WTC11 (cell line): ENCODE measurements at regions not wholly inside any gene's neighbourhood (a gene's known extent, or its start where the extent isn't known, plus 50 kb on each side); places are given as distances from the start of the nearest gene placed in this dataset.

Experiments used
- CTCF ChIP-seq: fragments of 200-600 bp; IDR thresholded peaks from 2 replicates; pipeline ENCODE4 v1.8.0; 2022; ENCODE audit warnings: antibody characterized with exemption
- ESRRA ChIP-seq: sonication (generic); formaldehyde crosslinking; IDR thresholded peaks from 2 replicates; pipeline ENCODE4 v1.8.1; 2022; ENCODE audit warnings: mild to moderate bottlenecking, missing genetic modification reagents, borderline replicate concordance
- FOXP4 ChIP-seq: sonication (generic); formaldehyde crosslinking; IDR thresholded peaks from 2 replicates; pipeline ENCODE4 v1.8.0; 2022; ENCODE audit warnings: mild to moderate bottlenecking, missing genetic modification reagents
- KAT7 ChIP-seq: sonication (generic); formaldehyde crosslinking; IDR thresholded peaks from 2 replicates; pipeline ENCODE4 v1.8.1; 2023; ENCODE audit warnings: missing genetic modification reagents, mild to moderate bottlenecking, borderline replicate concordance
- MAX ChIP-seq: sonication (generic); formaldehyde crosslinking; IDR thresholded peaks from 2 replicates; pipeline ENCODE4 v1.8.0; 2022; ENCODE audit warnings: mild to moderate bottlenecking, missing genetic modification reagents
- MYBL2 ChIP-seq: sonication (generic); formaldehyde crosslinking; IDR thresholded peaks from 2 replicates; pipeline ENCODE4 v1.8.1; 2023; ENCODE audit warnings: mild to moderate bottlenecking, moderate library complexity, missing genetic modification reagents
- NFYB ChIP-seq: sonication (generic); formaldehyde crosslinking; conservative IDR thresholded peaks from 2 replicates; pipeline ENCODE4 v1.8.0; 2022; ENCODE audit warnings: low read depth, missing genetic modification reagents
- ZBTB21 ChIP-seq: sonication (generic); formaldehyde crosslinking; IDR thresholded peaks from 2 replicates; pipeline ENCODE4 v1.8.1; 2023; ENCODE audit warnings: mild to moderate bottlenecking, missing genetic modification reagents, borderline replicate concordance
- ZNF423 ChIP-seq: fragments of 250-450 bp; sonication (Bioruptor Pico); IDR thresholded peaks from 2 replicates; pipeline ENCODE4 v2.1.2; 2022; ENCODE audit warnings: mild to moderate bottlenecking, moderate library complexity

- TF ChIP-seq MAX (CRISPR knock-in tag): no peak
- TF ChIP-seq CTCF: no peak
- no peak for TF ChIP-seq KAT7 (CRISPR knock-in tag)
- no peak for TF ChIP-seq ZBTB21 (CRISPR knock-in tag)
- no peak for TF ChIP-seq FOXP4 (CRISPR knock-in tag)
- TF ChIP-seq ZNF423 (CRISPR knock-in tag): no peak
- TF ChIP-seq ESRRA (CRISPR knock-in tag): no peak
- no peak for TF ChIP-seq MYBL2 (CRISPR knock-in tag)
- no peak for TF ChIP-seq NFYB
These were observed 296.5 kb downstream of the DEPDC1B start for GRCh38 chr5:60403343-60404006.
